MCF 10A (cell line): ENCODE measurements at regions not wholly inside any gene's neighbourhood (a gene's known extent, or its start where the extent isn't known, plus 50 kb on each side); places are given as distances from the start of the nearest gene placed in this dataset.

ENCODE experiments used
- BruUV-seq: library from RNA; stranded (reverse); fragments of 400-500 nt; replicated peaks from 2 replicates; lab custom pipeline; 2021; lab: Mats Ljungman, UMichigan
- CTCF ChIA-PET: fragments of 300-600 bp; sonication (Branson Sonifier 250); formaldehyde crosslinking; extraction: SDS; loops from one replicate; lab custom pipeline; 2021; ENCODE audit warnings: antibody characterized with exemption, inconsistent platforms; lab: Yijun Ruan, JAX
- POLR2A ChIA-PET: fragments of 300-600, 350-650 bp; sonication (Branson Sonifier 250); formaldehyde crosslinking; extraction: SDS; loops from one replicate; lab custom pipeline; 2020; ENCODE audit warnings: antibody characterized with exemption, inconsistent platforms; lab: Yijun Ruan, JAX
- DNase-seq: peaks from one replicate; pipeline ENCODE4 v3.0.0-alpha.2; 2018; ENCODE audit not compliant: unreplicated experiment
- H3K27ac Mint-ChIP-seq: one replicate; pipeline ENCODE4 v1.8.0; 2022; ENCODE audit warnings: mild to moderate bottlenecking, low read depth, mixed read lengths; ENCODE audit not compliant: unreplicated experiment
- H3K27me3 Mint-ChIP-seq: one replicate; pipeline ENCODE4 v1.8.0; 2022; ENCODE audit warnings: mixed read lengths; ENCODE audit not compliant: insufficient read depth, unreplicated experiment
- H3K36me3 Mint-ChIP-seq: one replicate; pipeline ENCODE4 v1.8.0; 2022; ENCODE audit warnings: mild to moderate bottlenecking, moderate library complexity, mixed read lengths; ENCODE audit not compliant: insufficient read depth, unreplicated experiment
- H3K4me1 Mint-ChIP-seq: one replicate; pipeline ENCODE4 v1.8.0; 2022; ENCODE audit warnings: mixed read lengths; ENCODE audit not compliant: insufficient read depth, unreplicated experiment
- H3K4me3 Mint-ChIP-seq: one replicate; pipeline ENCODE4 v1.8.0; 2022; ENCODE audit warnings: mild to moderate bottlenecking, moderate library complexity, mixed read lengths; ENCODE audit not compliant: unreplicated experiment
- H3K9me3 Mint-ChIP-seq: one replicate; pipeline ENCODE4 v1.8.0; 2022; ENCODE audit warnings: mixed read lengths; ENCODE audit not compliant: unreplicated experiment
- intact Hi-C: fragments of 100-400 bp; cut with micrococcal nuclease; formaldehyde crosslinking; loops from 2 replicates; pipeline ENCODE4 v1.14.1; 2022
- TF ChIP-seq, protein P1 (sequence below): fragments of 200-600 bp; IDR thresholded peaks from one replicate; pipeline ENCODE4 v1.8.0; 2022; ENCODE audit warnings: antibody characterized with exemption, mild to moderate bottlenecking; ENCODE audit not compliant: unreplicated experiment

- intact Hi-C loops = no loop called here
- POLR2A ChIA-PET = no interaction called here
- no peak for DNase-seq
Measured at GRCh38 chr2:40962026-40962425, 510.1 kb upstream of the SLC8A1 start.

GRCh38 chr2:40964509-40965250 lies 512.8 kb upstream of the SLC8A1 start:
- DNase-seq = no peak
- POLR2A ChIA-PET = no interaction called here

More at GRCh38 chr2:40962026-40962425, 510.1 kb upstream of the SLC8A1 start:
- H3K9me3 Mint-ChIP-seq = peaks cover 8% of the 10 kb centered on the region
- TF ChIP-seq, protein P1, sequence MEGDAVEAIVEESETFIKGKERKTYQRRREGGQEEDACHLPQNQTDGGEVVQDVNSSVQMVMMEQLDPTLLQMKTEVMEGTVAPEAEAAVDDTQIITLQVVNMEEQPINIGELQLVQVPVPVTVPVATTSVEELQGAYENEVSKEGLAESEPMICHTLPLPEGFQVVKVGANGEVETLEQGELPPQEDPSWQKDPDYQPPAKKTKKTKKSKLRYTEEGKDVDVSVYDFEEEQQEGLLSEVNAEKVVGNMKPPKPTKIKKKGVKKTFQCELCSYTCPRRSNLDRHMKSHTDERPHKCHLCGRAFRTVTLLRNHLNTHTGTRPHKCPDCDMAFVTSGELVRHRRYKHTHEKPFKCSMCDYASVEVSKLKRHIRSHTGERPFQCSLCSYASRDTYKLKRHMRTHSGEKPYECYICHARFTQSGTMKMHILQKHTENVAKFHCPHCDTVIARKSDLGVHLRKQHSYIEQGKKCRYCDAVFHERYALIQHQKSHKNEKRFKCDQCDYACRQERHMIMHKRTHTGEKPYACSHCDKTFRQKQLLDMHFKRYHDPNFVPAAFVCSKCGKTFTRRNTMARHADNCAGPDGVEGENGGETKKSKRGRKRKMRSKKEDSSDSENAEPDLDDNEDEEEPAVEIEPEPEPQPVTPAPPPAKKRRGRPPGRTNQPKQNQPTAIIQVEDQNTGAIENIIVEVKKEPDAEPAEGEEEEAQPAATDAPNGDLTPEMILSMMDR = no peak
- CTCF ChIA-PET = no interaction called here
- no peaks in the 10 kb centered on the region for H3K36me3 Mint-ChIP-seq
- peaks cover 24% of the 10 kb centered on the region for H3K27me3 Mint-ChIP-seq
- no TSS peak for BruUV-seq
- H3K27ac Mint-ChIP-seq = no peak overlapping the region
- no peaks in the 10 kb centered on the region for H3K4me1 Mint-ChIP-seq
- H3K4me3 Mint-ChIP-seq = no peak overlapping the region

DNA sequence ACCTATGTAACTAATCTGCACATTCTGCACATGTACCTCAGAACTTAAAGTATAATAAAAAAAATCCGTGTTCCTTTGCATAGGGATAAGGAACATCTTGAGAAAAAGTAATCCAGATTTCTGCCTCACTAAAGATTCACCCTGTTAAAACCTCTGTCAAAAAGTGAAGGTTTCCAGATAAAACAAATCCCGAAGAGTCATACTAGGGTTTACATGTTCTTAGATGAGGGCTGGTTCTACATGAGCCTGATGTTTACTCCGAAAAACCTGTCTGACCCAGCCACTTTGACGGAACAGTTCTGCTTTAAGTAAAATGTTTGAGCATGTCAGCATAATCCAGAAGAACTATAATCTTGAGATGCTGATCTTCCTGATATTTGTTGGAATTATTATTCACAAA lies 515.6 kb upstream of the SLC8A1 start:
- no peak for DNase-seq
- peaks cover 8% of the 10 kb centered on the region for H3K9me3 Mint-ChIP-seq
- no peak overlapping the region for H3K4me3 Mint-ChIP-seq
- H3K27ac Mint-ChIP-seq = no peak overlapping the region
- no TSS peak for BruUV-seq
- peaks cover 33% of the 10 kb centered on the region for H3K27me3 Mint-ChIP-seq
- intact Hi-C loops = no loop called here
- TF ChIP-seq, protein P1 = no peak
- CTCF ChIA-PET = no interaction called here
- H3K36me3 Mint-ChIP-seq = no peaks in the 10 kb centered on the region
- H3K4me1 Mint-ChIP-seq = no peaks in the 10 kb centered on the region
- POLR2A ChIA-PET = no interaction called here

More at GRCh38 chr2:40964509-40965250, 512.8 kb upstream of the SLC8A1 start:
- CTCF ChIA-PET = no interaction called here
- Mint-ChIP-seq H3K4me1 (no peaks in the 10 kb centered on the region), H3K4me3 (no peak overlapping the region), H3K9me3 (peaks cover 8% of the 10 kb centered on the region), H3K27me3 (peaks cover 24% of the 10 kb centered on the region), H3K36me3 (no peaks in the 10 kb centered on the region), H3K27ac (no peak overlapping the region)
- intact Hi-C loops = no loop called here
- no TSS peak for BruUV-seq
- TF ChIP-seq, protein P1 = no peak

- POLR2A ChIA-PET = no interaction called here
Measured at GRCh38 chr2:40975151-40975550, 523.3 kb upstream of the SLC8A1 start.

More at GRCh38 chr2:40975151-40975550, 523.3 kb upstream of the SLC8A1 start:
- Mint-ChIP-seq H3K36me3 (no peaks in the 10 kb centered on the region), H3K27me3 (peaks cover 41% of the 10 kb centered on the region), H3K27ac (no peak overlapping the region), H3K9me3 (no peaks in the 10 kb centered on the region), H3K4me1 (no peaks in the 10 kb centered on the region), H3K4me3 (no peak overlapping the region)
- TF ChIP-seq, protein P1 = no peak
- CTCF ChIA-PET = interaction anchor here (1.2 kb wide), 1 partner anchor 215 kb away, joined by 3 read pairs; no protein-coding TSS in a partner anchor
- BruUV-seq = no TSS peak
- intact Hi-C loops = no loop called here
- no peak for DNase-seq
